ENCODE measurements at regions not wholly inside any gene's neighbourhood (a gene's known extent, or its start where the extent isn't known, plus 50 kb on each side); places are given as distances from the start of the nearest gene placed in this dataset.
A peak's percentile ranks its signal among the peaks of the same experiment; 100 is the strongest.

- Histone ChIP-seq H3K27ac (replicated peaks; ENCODE audit: low read length) (no peak overlapping the region), H3K4me3 (ENCODE audit: low read length in 2 of 2) (no peak overlapping the region), H3K14ac (ENCODE audit: low read length) (no peak overlapping the region), H3K27me3 (ENCODE audit: control insufficient read depth in 3 of 3, insufficient read depth in 3 of 3, low read depth in 1 of 3, low read length in 3 of 3) (no peaks in the 10 kb centered on the region), H3K4me2 (ENCODE audit: insufficient read depth, low read length, poor library complexity, severe bottlenecking) (no peak overlapping the region), H3K9me3 (replicated peaks in 1 of 2; ENCODE audit: control insufficient read depth in 2 of 2, insufficient read depth in 1 of 2, low read depth in 1 of 2, low read length in 2 of 2) (no peaks in the 10 kb centered on the region), H3K4ac (ENCODE audit: low read length) (no peak overlapping the region), H3K4me1 (ENCODE audit: control insufficient read depth in 2 of 2, insufficient read depth in 1 of 2, low read depth in 1 of 2, low read length in 2 of 2) (no peaks in the 10 kb centered on the region), H3K9ac (ENCODE audit: low read depth, low read length, poor library complexity) (no peak overlapping the region), H3K79me1 (ENCODE audit: low read depth, low read length) (no peaks in the 10 kb centered on the region), H4K91ac (ENCODE audit: low read depth, low read length, poor library complexity) (no peak overlapping the region), H2BK12ac (ENCODE audit: low read length) (no peak overlapping the region), H2AK5ac (ENCODE audit: low read depth, low read length) (no peak overlapping the region), H2BK15ac (ENCODE audit: low read length) (no peak overlapping the region), H2AFZ (ENCODE audit: low read length) (no peak overlapping the region), H3K18ac (ENCODE audit: low read length) (no peak overlapping the region), H2BK5ac (ENCODE audit: low read length) (no peak overlapping the region), H3K23ac (ENCODE audit: low read depth, low read length, poor library complexity) (no peak overlapping the region), H3K36me3 (replicated peaks in 1 of 2; ENCODE audit: control insufficient read depth in 2 of 2, insufficient read depth in 2 of 2, low read length in 2 of 2) (no peaks in the 10 kb centered on the region), H2BK120ac (ENCODE audit: low read depth, low read length) (no peak overlapping the region), H4K8ac (ENCODE audit: low read depth, low read length) (no peak overlapping the region)
- no peak for DNase-seq (ENCODE audit: low spot score)
- no CpG with 5 or more reads among the region's 1 CpG for WGBS, 2 donors (ENCODE audit: extremely low coverage in 2 of 2, insufficient read length in 2 of 2, insufficient replicate concordance in 1 of 2)
Observed at GRCh38 chr3:103785537-103785936, 1350.7 kb downstream of the ZPLD1 start.

GRCh38 chr3:103786296-103786695 lies 1351.5 kb downstream of the ZPLD1 start:
- Histone ChIP-seq H3K4ac (ENCODE audit: low read length) (no peak overlapping the region), H3K79me1 (ENCODE audit: low read depth, low read length) (no peaks in the 10 kb centered on the region), H3K9ac (ENCODE audit: low read depth, low read length, poor library complexity) (no peak overlapping the region), H3K4me3 (ENCODE audit: low read length in 2 of 2) (no peak overlapping the region), H3K23ac (ENCODE audit: low read depth, low read length, poor library complexity) (no peak overlapping the region), H3K36me3 (replicated peaks in 1 of 2; ENCODE audit: control insufficient read depth in 2 of 2, insufficient read depth in 2 of 2, low read length in 2 of 2) (no peaks in the 10 kb centered on the region), H4K91ac (ENCODE audit: low read depth, low read length, poor library complexity) (no peak overlapping the region), H2AFZ (ENCODE audit: low read length) (peak overlapping the region; percentile 4), H3K27ac (replicated peaks; ENCODE audit: low read length) (no peak overlapping the region), H2BK15ac (ENCODE audit: low read length) (no peak overlapping the region), H3K27me3 (ENCODE audit: control insufficient read depth in 3 of 3, insufficient read depth in 3 of 3, low read depth in 1 of 3, low read length in 3 of 3) (no peaks in the 10 kb centered on the region), H3K4me2 (ENCODE audit: insufficient read depth, low read length, poor library complexity, severe bottlenecking) (no peak overlapping the region), H2BK5ac (ENCODE audit: low read length) (no peak overlapping the region), H2BK12ac (ENCODE audit: low read length) (no peak overlapping the region), H2AK5ac (ENCODE audit: low read depth, low read length) (no peak overlapping the region), H3K14ac (ENCODE audit: low read length) (no peak overlapping the region), H3K18ac (ENCODE audit: low read length) (no peak overlapping the region), H3K4me1 (ENCODE audit: control insufficient read depth in 2 of 2, insufficient read depth in 1 of 2, low read depth in 1 of 2, low read length in 2 of 2) (no peaks in the 10 kb centered on the region), H4K8ac (ENCODE audit: low read depth, low read length) (no peak overlapping the region), H2BK120ac (ENCODE audit: low read depth, low read length) (no peak overlapping the region), H3K9me3 (replicated peaks in 1 of 2; ENCODE audit: control insufficient read depth in 2 of 2, insufficient read depth in 1 of 2, low read depth in 1 of 2, low read length in 2 of 2) (no peaks in the 10 kb centered on the region)
- no CpG with 5 or more reads among the region's 4 CpGs for WGBS, 2 donors (ENCODE audit: extremely low coverage in 2 of 2, insufficient read length in 2 of 2, insufficient replicate concordance in 1 of 2)
- DNase-seq (ENCODE audit: low spot score): no peak

- Histone ChIP-seq H2AFZ (ENCODE audit: low read length) (no peak overlapping the region), H3K27ac (replicated peaks; ENCODE audit: low read length) (no peak overlapping the region), H3K4me3 (ENCODE audit: low read length in 2 of 2) (no peak overlapping the region), H3K79me1 (ENCODE audit: low read depth, low read length) (no peaks in the 10 kb centered on the region), H3K4me2 (ENCODE audit: insufficient read depth, low read length, poor library complexity, severe bottlenecking) (no peak overlapping the region), H2AK5ac (ENCODE audit: low read depth, low read length) (no peak overlapping the region), H3K4me1 (ENCODE audit: control insufficient read depth in 2 of 2, insufficient read depth in 1 of 2, low read depth in 1 of 2, low read length in 2 of 2) (no peaks in the 10 kb centered on the region), H2BK15ac (ENCODE audit: low read length) (no peak overlapping the region), H3K18ac (ENCODE audit: low read length) (no peak overlapping the region), H3K9ac (ENCODE audit: low read depth, low read length, poor library complexity) (no peak overlapping the region), H3K4ac (ENCODE audit: low read length) (no peak overlapping the region), H3K27me3 (ENCODE audit: control insufficient read depth in 3 of 3, insufficient read depth in 3 of 3, low read depth in 1 of 3, low read length in 3 of 3) (no peaks in the 10 kb centered on the region), H3K23ac (ENCODE audit: low read depth, low read length, poor library complexity) (no peak overlapping the region), H2BK5ac (ENCODE audit: low read length) (no peak overlapping the region), H2BK120ac (ENCODE audit: low read depth, low read length) (no peak overlapping the region), H3K36me3 (replicated peaks in 1 of 2; ENCODE audit: control insufficient read depth in 2 of 2, insufficient read depth in 2 of 2, low read length in 2 of 2) (no peaks in the 10 kb centered on the region), H4K91ac (ENCODE audit: low read depth, low read length, poor library complexity) (no peak overlapping the region), H3K14ac (ENCODE audit: low read length) (no peak overlapping the region), H3K9me3 (replicated peaks in 1 of 2; ENCODE audit: control insufficient read depth in 2 of 2, insufficient read depth in 1 of 2, low read depth in 1 of 2, low read length in 2 of 2) (no peaks in the 10 kb centered on the region), H4K8ac (ENCODE audit: low read depth, low read length) (no peak overlapping the region), H2BK12ac (ENCODE audit: low read length) (no peak overlapping the region)
- WGBS, 2 donors (ENCODE audit: extremely low coverage in 2 of 2, insufficient read length in 2 of 2, insufficient replicate concordance in 1 of 2): no CpG with 5 or more reads among the region's 3 CpGs
- DNase-seq (ENCODE audit: low spot score): no peak
Observed at GRCh38 chr3:103787164-103787871, 1352.5 kb downstream of the ZPLD1 start.

- H3K9ac ChIP-seq (ENCODE audit: low read depth, low read length, poor library complexity): no peak overlapping the region
- no peak overlapping the region for H3K4ac ChIP-seq (ENCODE audit: low read length)
- WGBS, 2 donors (ENCODE audit: extremely low coverage in 2 of 2, insufficient read length in 2 of 2, insufficient replicate concordance in 1 of 2): no CpG with 5 or more reads among the region's 2 CpGs
- no peak overlapping the region for H2AFZ ChIP-seq (ENCODE audit: low read length)
- no peak overlapping the region for H3K27ac ChIP-seq (replicated peaks; ENCODE audit: low read length)
- no peak overlapping the region for H3K18ac ChIP-seq (ENCODE audit: low read length)
- H3K79me1 ChIP-seq (ENCODE audit: low read depth, low read length): no peaks in the 10 kb centered on the region
- H3K36me3 ChIP-seq (replicated peaks in 1 of 2; ENCODE audit: control insufficient read depth in 2 of 2, insufficient read depth in 2 of 2, low read length in 2 of 2): no peaks in the 10 kb centered on the region
- no peak overlapping the region for H3K14ac ChIP-seq (ENCODE audit: low read length)
- H2AK5ac ChIP-seq (ENCODE audit: low read depth, low read length): no peak overlapping the region
- no peak overlapping the region for H4K8ac ChIP-seq (ENCODE audit: low read depth, low read length)
- no peak overlapping the region for H2BK12ac ChIP-seq (ENCODE audit: low read length)
- H3K4me3 ChIP-seq (ENCODE audit: low read length in 2 of 2): no peak overlapping the region
- H2BK5ac ChIP-seq (ENCODE audit: low read length): no peak overlapping the region
- H3K4me1 ChIP-seq (ENCODE audit: control insufficient read depth in 2 of 2, insufficient read depth in 1 of 2, low read depth in 1 of 2, low read length in 2 of 2): no peaks in the 10 kb centered on the region
- no peaks in the 10 kb centered on the region for H3K27me3 ChIP-seq (ENCODE audit: control insufficient read depth in 3 of 3, insufficient read depth in 3 of 3, low read depth in 1 of 3, low read length in 3 of 3)
- H4K91ac ChIP-seq (ENCODE audit: low read depth, low read length, poor library complexity): no peak overlapping the region
- no peak overlapping the region for H3K23ac ChIP-seq (ENCODE audit: low read depth, low read length, poor library complexity)
- no peak overlapping the region for H2BK15ac ChIP-seq (ENCODE audit: low read length)
- H2BK120ac ChIP-seq (ENCODE audit: low read depth, low read length): no peak overlapping the region
- no peak for DNase-seq (ENCODE audit: low spot score)
- no peak overlapping the region for H3K4me2 ChIP-seq (ENCODE audit: insufficient read depth, low read length, poor library complexity, severe bottlenecking)
- H3K9me3 ChIP-seq (replicated peaks in 1 of 2; ENCODE audit: control insufficient read depth in 2 of 2, insufficient read depth in 1 of 2, low read depth in 1 of 2, low read length in 2 of 2): no peaks in the 10 kb centered on the region
Observed at GRCh38 chr3:103787879-103788278, 1353.1 kb downstream of the ZPLD1 start.
